GM21526 (cell line): ENCODE measurements at regions not wholly inside any gene's neighbourhood (a gene's known extent, or its start where the extent isn't known, plus 50 kb on each side); places are given as distances from the start of the nearest gene placed in this dataset.

Source experiments
- ATAC-seq: cut with Tn5 transposase; IDR thresholded peaks from one replicate; pipeline ENCODE4 v1.9.1; 2021; ENCODE audit warnings: moderate library complexity; ENCODE audit not compliant: unreplicated experiment, low FRiP score

- ATAC-seq: no peak
Measured at GRCh38 chr1:98487620-98488019, 173.9 kb upstream of the SNX7 start.

GRCh38 chr1:98482611-98483010 lies 178.9 kb upstream of the SNX7 start:
- no peak for ATAC-seq

- no peak for ATAC-seq
Measured at GRCh38 chr1:98480271-98480670, 181.2 kb upstream of the SNX7 start.

- ATAC-seq: no peak
Measured at GRCh38 chr1:98478121-98478520, 183.4 kb upstream of the SNX7 start.

GRCh38 chr1:98472878-98473277 lies 188.6 kb upstream of the SNX7 start:
- ATAC-seq: no peak

GRCh38 chr1:98471633-98472032 lies 189.9 kb upstream of the SNX7 start:
- ATAC-seq: no peak

- ATAC-seq: no peak
Measured at GRCh38 chr1:98468111-98468717, 193.3 kb upstream of the SNX7 start.

GRCh38 chr1:98467586-98467985 lies 193.9 kb upstream of the SNX7 start:
- no peak for ATAC-seq

- no peak for ATAC-seq
Measured at GRCh38 chr1:98467122-98467521, 194.4 kb upstream of the SNX7 start.

- ATAC-seq: no peak
Measured at GRCh38 chr1:98461873-98462385, 199.6 kb upstream of the SNX7 start.

GRCh38 chr1:98460136-98460535 lies 201.4 kb upstream of the SNX7 start:
- ATAC-seq: no peak

GRCh38 chr1:98459486-98459870 lies 202.0 kb upstream of the SNX7 start:
- no peak for ATAC-seq

GRCh38 chr1:98458511-98459485 lies 202.7 kb upstream of the SNX7 start:
- no peak for ATAC-seq

GRCh38 chr1:98457248-98457647 lies 204.3 kb upstream of the SNX7 start:
- ATAC-seq: no peak

- ATAC-seq: no peak
Measured at GRCh38 chr1:98454666-98455065, 206.9 kb upstream of the SNX7 start.

- no peak for ATAC-seq
Measured at GRCh38 chr1:98453066-98453465, 208.5 kb upstream of the SNX7 start.

- ATAC-seq: no peak
Measured at GRCh38 chr1:98452162-98452561, 209.4 kb upstream of the SNX7 start.

GRCh38 chr1:98441281-98441680 lies 220.2 kb upstream of the SNX7 start:
- ATAC-seq: no peak

GRCh38 chr1:98439471-98439870 lies 222.1 kb upstream of the SNX7 start:
- no peak for ATAC-seq

GRCh38 chr1:98437540-98437939 lies 224.0 kb upstream of the SNX7 start:
- ATAC-seq: no peak

GRCh38 chr1:98437011-98437410 lies 224.5 kb upstream of the SNX7 start:
- no peak for ATAC-seq

GRCh38 chr1:98429965-98430443 lies 231.5 kb upstream of the SNX7 start:
- no peak for ATAC-seq
